Stimulated activated naive CD8-positive, alpha-beta T cell treated with anti-CD3 and anti-CD28 coated beads, Interleukin-15, Interleukin-2, amounts not matched to agents 100 ng/mL and 50 ng/mL, for 24 hours (primary cell): ENCODE measurements at regions not wholly inside any gene's neighbourhood (a gene's known extent, or its start where the extent isn't known, plus 50 kb on each side); places are given as distances from the start of the nearest gene placed in this dataset.

ENCODE experiments used
- H3K27ac Mint-ChIP-seq: one replicate; pipeline ENCODE4 v1.8.0; 2021; ENCODE audit warnings: mild to moderate bottlenecking, mixed read lengths
- H3K27me3 Mint-ChIP-seq: one replicate; pipeline ENCODE4 v1.8.0; 2021; ENCODE audit warnings: mixed read lengths
- H3K36me3 Mint-ChIP-seq: one replicate; pipeline ENCODE4 v1.8.0; 2021; ENCODE audit warnings: low read depth, mixed read lengths
- H3K4me1 Mint-ChIP-seq: one replicate; pipeline ENCODE4 v1.8.0; 2021; ENCODE audit warnings: low read depth, mixed read lengths
- H3K4me3 Mint-ChIP-seq: one replicate; pipeline ENCODE4 v1.8.0; 2021; ENCODE audit warnings: mild to moderate bottlenecking, mixed read lengths
- H3K9me3 Mint-ChIP-seq: one replicate; pipeline ENCODE4 v1.8.0; 2021; ENCODE audit warnings: mixed read lengths

- Mint-ChIP-seq H3K4me1 (no peaks in the 10 kb centered on the region), H3K4me3 (no peak overlapping the region), H3K27ac (no peak overlapping the region), H3K27me3 (no peaks in the 10 kb centered on the region), H3K9me3 (peaks cover 23% of the 10 kb centered on the region), H3K36me3 (no peaks in the 10 kb centered on the region)
These were observed 842.2 kb downstream of the EPHA7 start for GRCh38 chr6:92577077-92577719.

GRCh38 chr6:92568541-92568940 is 850.8 kb downstream of the EPHA7 start:
- no peaks in the 10 kb centered on the region for H3K36me3 Mint-ChIP-seq
- no peaks in the 10 kb centered on the region for H3K4me1 Mint-ChIP-seq
- no peaks in the 10 kb centered on the region for H3K27me3 Mint-ChIP-seq
- H3K9me3 Mint-ChIP-seq: peaks cover 4% of the 10 kb centered on the region
- no peak overlapping the region for H3K4me3 Mint-ChIP-seq
- no peak overlapping the region for H3K27ac Mint-ChIP-seq

- H3K27me3 Mint-ChIP-seq: no peaks in the 10 kb centered on the region
- H3K4me3 Mint-ChIP-seq: no peak overlapping the region
- no peak overlapping the region for H3K27ac Mint-ChIP-seq
- H3K9me3 Mint-ChIP-seq: no peaks in the 10 kb centered on the region
- no peaks in the 10 kb centered on the region for H3K4me1 Mint-ChIP-seq
- H3K36me3 Mint-ChIP-seq: no peaks in the 10 kb centered on the region
These were observed 852.7 kb downstream of the EPHA7 start for GRCh38 chr6:92566632-92567031.

GRCh38 chr6:92564376-92564775 is 855.0 kb downstream of the EPHA7 start:
- Mint-ChIP-seq H3K9me3 (peaks cover 3% of the 10 kb centered on the region), H3K4me1 (no peaks in the 10 kb centered on the region), H3K36me3 (no peaks in the 10 kb centered on the region), H3K27me3 (no peaks in the 10 kb centered on the region), H3K27ac (no peak overlapping the region), H3K4me3 (no peak overlapping the region)

- no peaks in the 10 kb centered on the region for H3K4me1 Mint-ChIP-seq
- no peaks in the 10 kb centered on the region for H3K36me3 Mint-ChIP-seq
- no peak overlapping the region for H3K4me3 Mint-ChIP-seq
- H3K27me3 Mint-ChIP-seq: no peaks in the 10 kb centered on the region
- H3K27ac Mint-ChIP-seq: no peak overlapping the region
- peaks cover 3% of the 10 kb centered on the region for H3K9me3 Mint-ChIP-seq
These were observed 859.7 kb downstream of the EPHA7 start for GRCh38 chr6:92559611-92560010.

GRCh38 chr6:92559003-92559402 is 860.4 kb downstream of the EPHA7 start:
- no peaks in the 10 kb centered on the region for H3K36me3 Mint-ChIP-seq
- no peaks in the 10 kb centered on the region for H3K27me3 Mint-ChIP-seq
- H3K4me1 Mint-ChIP-seq: no peaks in the 10 kb centered on the region
- no peak overlapping the region for H3K4me3 Mint-ChIP-seq
- no peak overlapping the region for H3K27ac Mint-ChIP-seq
- H3K9me3 Mint-ChIP-seq: peaks cover 3% of the 10 kb centered on the region

- no peaks in the 10 kb centered on the region for H3K9me3 Mint-ChIP-seq
- H3K36me3 Mint-ChIP-seq: no peaks in the 10 kb centered on the region
- no peak overlapping the region for H3K27ac Mint-ChIP-seq
- no peaks in the 10 kb centered on the region for H3K27me3 Mint-ChIP-seq
- H3K4me1 Mint-ChIP-seq: no peaks in the 10 kb centered on the region
- H3K4me3 Mint-ChIP-seq: no peak overlapping the region
These were observed 868.9 kb downstream of the EPHA7 start for GRCh38 chr6:92550501-92550900.

- Mint-ChIP-seq H3K27me3 (no peaks in the 10 kb centered on the region), H3K27ac (no peak overlapping the region), H3K36me3 (no peaks in the 10 kb centered on the region), H3K4me1 (no peaks in the 10 kb centered on the region), H3K4me3 (no peak overlapping the region), H3K9me3 (peaks cover 3% of the 10 kb centered on the region)
These were observed 873.5 kb downstream of the EPHA7 start for GRCh38 chr6:92545861-92546260.

GRCh38 chr6:92541448-92542060 is 877.8 kb downstream of the EPHA7 start:
- H3K4me1 Mint-ChIP-seq: no peaks in the 10 kb centered on the region
- no peaks in the 10 kb centered on the region for H3K36me3 Mint-ChIP-seq
- no peaks in the 10 kb centered on the region for H3K27me3 Mint-ChIP-seq
- peaks cover 4% of the 10 kb centered on the region for H3K9me3 Mint-ChIP-seq
- H3K4me3 Mint-ChIP-seq: no peak overlapping the region
- H3K27ac Mint-ChIP-seq: no peak overlapping the region

- no peaks in the 10 kb centered on the region for H3K4me1 Mint-ChIP-seq
- H3K27me3 Mint-ChIP-seq: no peaks in the 10 kb centered on the region
- H3K9me3 Mint-ChIP-seq: peaks cover 13% of the 10 kb centered on the region
- no peaks in the 10 kb centered on the region for H3K36me3 Mint-ChIP-seq
- no peak overlapping the region for H3K27ac Mint-ChIP-seq
- no peak overlapping the region for H3K4me3 Mint-ChIP-seq
These were observed 880.4 kb downstream of the EPHA7 start for GRCh38 chr6:92538926-92539325.

- no peaks in the 10 kb centered on the region for H3K36me3 Mint-ChIP-seq
- no peaks in the 10 kb centered on the region for H3K27me3 Mint-ChIP-seq
- H3K27ac Mint-ChIP-seq: no peak overlapping the region
- no peaks in the 10 kb centered on the region for H3K4me1 Mint-ChIP-seq
- no peak overlapping the region for H3K4me3 Mint-ChIP-seq
- peaks cover 13% of the 10 kb centered on the region for H3K9me3 Mint-ChIP-seq
These were observed 881.1 kb downstream of the EPHA7 start for GRCh38 chr6:92538275-92538674.

- Mint-ChIP-seq H3K4me3 (no peak overlapping the region), H3K9me3 (peaks cover 14% of the 10 kb centered on the region), H3K27me3 (no peaks in the 10 kb centered on the region), H3K27ac (no peak overlapping the region), H3K4me1 (no peaks in the 10 kb centered on the region), H3K36me3 (no peaks in the 10 kb centered on the region)
These were observed 885.2 kb downstream of the EPHA7 start for GRCh38 chr6:92534109-92534508.

GRCh38 chr6:92522589-92522988 is 896.8 kb downstream of the EPHA7 start:
- Mint-ChIP-seq H3K36me3 (no peaks in the 10 kb centered on the region), H3K27ac (no peak overlapping the region), H3K4me1 (no peaks in the 10 kb centered on the region), H3K4me3 (no peak overlapping the region), H3K9me3 (peaks cover 14% of the 10 kb centered on the region), H3K27me3 (no peaks in the 10 kb centered on the region)

- Mint-ChIP-seq H3K27me3 (no peaks in the 10 kb centered on the region), H3K9me3 (peaks cover 14% of the 10 kb centered on the region), H3K4me1 (no peaks in the 10 kb centered on the region), H3K27ac (no peak overlapping the region), H3K36me3 (no peaks in the 10 kb centered on the region), H3K4me3 (no peak overlapping the region)
These were observed 897.8 kb downstream of the EPHA7 start for GRCh38 chr6:92521553-92521952.

- H3K27ac Mint-ChIP-seq: no peak overlapping the region
- H3K9me3 Mint-ChIP-seq: peaks cover 11% of the 10 kb centered on the region
- H3K36me3 Mint-ChIP-seq: no peaks in the 10 kb centered on the region
- H3K27me3 Mint-ChIP-seq: no peaks in the 10 kb centered on the region
- no peak overlapping the region for H3K4me3 Mint-ChIP-seq
- no peaks in the 10 kb centered on the region for H3K4me1 Mint-ChIP-seq
These were observed 909.2 kb downstream of the EPHA7 start for GRCh38 chr6:92510137-92510536.

GRCh38 chr6:92507552-92507951 is 911.8 kb downstream of the EPHA7 start:
- Mint-ChIP-seq H3K9me3 (peaks cover 18% of the 10 kb centered on the region), H3K4me1 (no peaks in the 10 kb centered on the region), H3K4me3 (no peak overlapping the region), H3K27ac (no peak overlapping the region), H3K36me3 (no peaks in the 10 kb centered on the region), H3K27me3 (no peaks in the 10 kb centered on the region)
